ENCODE measurements at regions not wholly inside any gene's neighbourhood (a gene's known extent, or its start where the extent isn't known, plus 50 kb on each side); places are given as distances from the start of the nearest gene placed in this dataset.

DNA sequence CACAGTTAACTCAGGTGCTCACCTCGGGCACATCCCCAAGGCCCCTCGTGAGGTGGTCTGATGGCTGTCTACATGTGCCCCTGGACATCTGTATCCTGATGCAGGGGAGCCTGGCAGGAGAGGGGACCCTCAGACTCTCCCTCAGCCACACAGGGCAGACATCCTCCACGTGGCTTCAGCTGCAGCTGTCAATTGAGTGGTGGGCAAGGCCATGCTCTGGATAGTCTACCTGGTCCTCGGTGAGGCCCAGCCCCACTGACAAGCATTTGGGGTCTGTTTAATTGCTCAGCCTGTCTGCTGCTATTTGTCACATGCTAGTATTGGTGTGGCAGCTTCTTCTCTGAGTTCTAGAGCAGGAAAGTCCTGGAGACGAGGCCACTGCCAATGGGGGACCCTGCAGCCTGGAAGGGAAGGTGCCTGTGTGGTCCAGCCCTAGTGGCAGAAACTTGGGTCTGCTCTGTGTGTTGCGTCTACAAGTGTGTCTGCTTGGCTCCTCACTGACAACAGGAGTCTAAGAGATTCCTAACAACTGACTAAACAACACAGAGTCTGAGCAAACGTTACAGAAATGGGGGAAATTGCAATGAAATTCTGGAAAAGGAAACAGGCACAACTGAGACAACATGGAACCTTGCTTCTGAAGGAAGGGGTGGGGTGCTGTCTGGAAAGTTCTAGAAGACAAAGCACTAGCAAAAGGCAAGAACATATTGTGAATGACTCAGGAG is 59.3 kb upstream of the IGFBP3 start (continued):
- TF ChIP-seq, protein P1, sequence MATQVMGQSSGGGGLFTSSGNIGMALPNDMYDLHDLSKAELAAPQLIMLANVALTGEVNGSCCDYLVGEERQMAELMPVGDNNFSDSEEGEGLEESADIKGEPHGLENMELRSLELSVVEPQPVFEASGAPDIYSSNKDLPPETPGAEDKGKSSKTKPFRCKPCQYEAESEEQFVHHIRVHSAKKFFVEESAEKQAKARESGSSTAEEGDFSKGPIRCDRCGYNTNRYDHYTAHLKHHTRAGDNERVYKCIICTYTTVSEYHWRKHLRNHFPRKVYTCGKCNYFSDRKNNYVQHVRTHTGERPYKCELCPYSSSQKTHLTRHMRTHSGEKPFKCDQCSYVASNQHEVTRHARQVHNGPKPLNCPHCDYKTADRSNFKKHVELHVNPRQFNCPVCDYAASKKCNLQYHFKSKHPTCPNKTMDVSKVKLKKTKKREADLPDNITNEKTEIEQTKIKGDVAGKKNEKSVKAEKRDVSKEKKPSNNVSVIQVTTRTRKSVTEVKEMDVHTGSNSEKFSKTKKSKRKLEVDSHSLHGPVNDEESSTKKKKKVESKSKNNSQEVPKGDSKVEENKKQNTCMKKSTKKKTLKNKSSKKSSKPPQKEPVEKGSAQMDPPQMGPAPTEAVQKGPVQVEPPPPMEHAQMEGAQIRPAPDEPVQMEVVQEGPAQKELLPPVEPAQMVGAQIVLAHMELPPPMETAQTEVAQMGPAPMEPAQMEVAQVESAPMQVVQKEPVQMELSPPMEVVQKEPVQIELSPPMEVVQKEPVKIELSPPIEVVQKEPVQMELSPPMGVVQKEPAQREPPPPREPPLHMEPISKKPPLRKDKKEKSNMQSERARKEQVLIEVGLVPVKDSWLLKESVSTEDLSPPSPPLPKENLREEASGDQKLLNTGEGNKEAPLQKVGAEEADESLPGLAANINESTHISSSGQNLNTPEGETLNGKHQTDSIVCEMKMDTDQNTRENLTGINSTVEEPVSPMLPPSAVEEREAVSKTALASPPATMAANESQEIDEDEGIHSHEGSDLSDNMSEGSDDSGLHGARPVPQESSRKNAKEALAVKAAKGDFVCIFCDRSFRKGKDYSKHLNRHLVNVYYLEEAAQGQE (IDR thresholded peaks at IDR 0.05; ENCODE audit: unreplicated experiment): no peak
- TF ChIP-seq, protein P2, sequence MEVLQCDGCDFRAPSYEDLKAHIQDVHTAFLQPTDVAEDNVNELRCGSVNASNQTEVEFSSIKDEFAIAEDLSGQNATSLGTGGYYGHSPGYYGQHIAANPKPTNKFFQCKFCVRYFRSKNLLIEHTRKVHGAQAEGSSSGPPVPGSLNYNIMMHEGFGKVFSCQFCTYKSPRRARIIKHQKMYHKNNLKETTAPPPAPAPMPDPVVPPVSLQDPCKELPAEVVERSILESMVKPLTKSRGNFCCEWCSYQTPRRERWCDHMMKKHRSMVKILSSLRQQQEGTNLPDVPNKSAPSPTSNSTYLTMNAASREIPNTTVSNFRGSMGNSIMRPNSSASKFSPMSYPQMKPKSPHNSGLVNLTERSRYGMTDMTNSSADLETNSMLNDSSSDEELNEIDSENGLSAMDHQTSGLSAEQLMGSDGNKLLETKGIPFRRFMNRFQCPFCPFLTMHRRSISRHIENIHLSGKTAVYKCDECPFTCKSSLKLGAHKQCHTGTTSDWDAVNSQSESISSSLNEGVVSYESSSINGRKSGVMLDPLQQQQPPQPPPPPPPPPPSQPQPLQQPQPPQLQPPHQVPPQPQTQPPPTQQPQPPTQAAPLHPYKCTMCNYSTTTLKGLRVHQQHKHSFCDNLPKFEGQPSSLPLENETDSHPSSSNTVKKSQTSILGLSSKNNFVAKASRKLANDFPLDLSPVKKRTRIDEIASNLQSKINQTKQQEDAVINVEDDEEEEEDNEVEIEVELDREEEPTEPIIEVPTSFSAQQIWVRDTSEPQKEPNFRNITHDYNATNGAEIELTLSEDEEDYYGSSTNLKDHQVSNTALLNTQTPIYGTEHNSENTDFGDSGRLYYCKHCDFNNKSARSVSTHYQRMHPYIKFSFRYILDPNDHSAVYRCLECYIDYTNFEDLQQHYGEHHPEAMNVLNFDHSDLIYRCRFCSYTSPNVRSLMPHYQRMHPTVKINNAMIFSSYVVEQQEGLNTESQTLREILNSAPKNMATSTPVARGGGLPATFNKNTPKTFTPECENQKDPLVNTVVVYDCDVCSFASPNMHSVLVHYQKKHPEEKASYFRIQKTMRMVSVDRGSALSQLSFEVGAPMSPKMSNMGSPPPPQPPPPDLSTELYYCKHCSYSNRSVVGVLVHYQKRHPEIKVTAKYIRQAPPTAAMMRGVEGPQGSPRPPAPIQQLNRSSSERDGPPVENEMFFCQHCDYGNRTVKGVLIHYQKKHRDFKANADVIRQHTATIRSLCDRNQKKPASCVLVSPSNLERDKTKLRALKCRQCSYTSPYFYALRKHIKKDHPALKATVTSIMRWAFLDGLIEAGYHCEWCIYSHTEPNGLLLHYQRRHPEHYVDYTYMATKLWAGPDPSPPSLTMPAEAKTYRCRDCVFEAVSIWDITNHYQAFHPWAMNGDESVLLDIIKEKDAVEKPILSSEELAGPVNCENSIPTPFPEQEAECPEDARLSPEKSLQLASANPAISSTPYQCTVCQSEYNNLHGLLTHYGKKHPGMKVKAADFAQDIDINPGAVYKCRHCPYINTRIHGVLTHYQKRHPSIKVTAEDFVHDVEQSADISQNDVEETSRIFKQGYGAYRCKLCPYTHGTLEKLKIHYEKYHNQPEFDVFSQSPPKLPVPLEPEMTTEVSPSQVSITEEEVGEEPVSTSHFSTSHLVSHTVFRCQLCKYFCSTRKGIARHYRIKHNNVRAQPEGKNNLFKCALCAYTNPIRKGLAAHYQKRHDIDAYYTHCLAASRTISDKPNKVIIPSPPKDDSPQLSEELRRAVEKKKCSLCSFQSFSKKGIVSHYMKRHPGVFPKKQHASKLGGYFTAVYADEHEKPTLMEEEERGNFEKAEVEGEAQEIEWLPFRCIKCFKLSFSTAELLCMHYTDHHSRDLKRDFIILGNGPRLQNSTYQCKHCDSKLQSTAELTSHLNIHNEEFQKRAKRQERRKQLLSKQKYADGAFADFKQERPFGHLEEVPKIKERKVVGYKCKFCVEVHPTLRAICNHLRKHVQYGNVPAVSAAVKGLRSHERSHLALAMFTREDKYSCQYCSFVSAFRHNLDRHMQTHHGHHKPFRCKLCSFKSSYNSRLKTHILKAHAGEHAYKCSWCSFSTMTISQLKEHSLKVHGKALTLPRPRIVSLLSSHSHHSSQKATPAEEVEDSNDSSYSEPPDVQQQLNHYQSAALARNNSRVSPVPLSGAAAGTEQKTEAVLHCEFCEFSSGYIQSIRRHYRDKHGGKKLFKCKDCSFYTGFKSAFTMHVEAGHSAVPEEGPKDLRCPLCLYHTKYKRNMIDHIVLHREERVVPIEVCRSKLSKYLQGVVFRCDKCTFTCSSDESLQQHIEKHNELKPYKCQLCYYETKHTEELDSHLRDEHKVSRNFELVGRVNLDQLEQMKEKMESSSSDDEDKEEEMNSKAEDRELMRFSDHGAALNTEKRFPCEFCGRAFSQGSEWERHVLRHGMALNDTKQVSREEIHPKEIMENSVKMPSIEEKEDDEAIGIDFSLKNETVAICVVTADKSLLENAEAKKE (CRISPR knock-in tag; IDR thresholded peaks at IDR 0.05): no peak
- TF ChIP-seq, protein P3, sequence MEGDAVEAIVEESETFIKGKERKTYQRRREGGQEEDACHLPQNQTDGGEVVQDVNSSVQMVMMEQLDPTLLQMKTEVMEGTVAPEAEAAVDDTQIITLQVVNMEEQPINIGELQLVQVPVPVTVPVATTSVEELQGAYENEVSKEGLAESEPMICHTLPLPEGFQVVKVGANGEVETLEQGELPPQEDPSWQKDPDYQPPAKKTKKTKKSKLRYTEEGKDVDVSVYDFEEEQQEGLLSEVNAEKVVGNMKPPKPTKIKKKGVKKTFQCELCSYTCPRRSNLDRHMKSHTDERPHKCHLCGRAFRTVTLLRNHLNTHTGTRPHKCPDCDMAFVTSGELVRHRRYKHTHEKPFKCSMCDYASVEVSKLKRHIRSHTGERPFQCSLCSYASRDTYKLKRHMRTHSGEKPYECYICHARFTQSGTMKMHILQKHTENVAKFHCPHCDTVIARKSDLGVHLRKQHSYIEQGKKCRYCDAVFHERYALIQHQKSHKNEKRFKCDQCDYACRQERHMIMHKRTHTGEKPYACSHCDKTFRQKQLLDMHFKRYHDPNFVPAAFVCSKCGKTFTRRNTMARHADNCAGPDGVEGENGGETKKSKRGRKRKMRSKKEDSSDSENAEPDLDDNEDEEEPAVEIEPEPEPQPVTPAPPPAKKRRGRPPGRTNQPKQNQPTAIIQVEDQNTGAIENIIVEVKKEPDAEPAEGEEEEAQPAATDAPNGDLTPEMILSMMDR (conservative IDR thresholded peaks at IDR 0.05; ENCODE audit: low read depth in 2 of 2): no peak
- no peak for TF ChIP-seq ZNF114 (CRISPR knock-in tag; IDR thresholded peaks at IDR 0.05)
- no peak for TF ChIP-seq STAT1 (IDR thresholded peaks at IDR 0.05; ENCODE audit: unreplicated experiment)
- TF ChIP-seq EZH2phosphoT487 (IDR thresholded peaks at IDR 0.05; ENCODE audit: unreplicated experiment): no peak
